Fibroblast of upper back skin (primary cell): ENCODE measurements at regions not wholly inside any gene's neighbourhood (a gene's known extent, or its start where the extent isn't known, plus 50 kb on each side); places are given as distances from the start of the nearest gene placed in this dataset.
A peak's percentile ranks its signal among the peaks of the same experiment; 100 is the strongest.

Experiments
- DNase-seq: peaks from one replicate; pipeline ENCODE4 v3.0.0-alpha.2; 2013

DNA sequence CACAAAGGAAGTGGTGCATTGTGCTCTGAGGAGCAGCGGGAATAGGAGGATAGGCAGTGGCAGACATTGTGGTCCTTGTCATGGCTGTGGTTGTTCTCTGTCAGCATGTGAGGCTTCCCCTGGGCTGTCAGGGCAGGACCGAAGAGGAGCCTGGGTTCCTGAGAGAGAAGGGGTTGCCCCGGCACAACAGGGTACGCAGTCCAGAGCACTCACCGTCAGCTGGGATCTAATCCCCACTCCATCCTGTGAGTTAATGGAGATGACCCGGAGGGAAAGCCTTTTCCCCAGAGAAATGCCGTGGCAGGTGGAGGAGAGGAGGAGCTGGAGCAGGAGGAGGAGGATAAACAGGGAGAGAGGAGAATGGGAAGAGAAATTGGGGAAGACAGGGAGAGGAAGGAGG lies 396.7 kb upstream of the HS6ST1 start:
- no peak for DNase-seq

DNA sequence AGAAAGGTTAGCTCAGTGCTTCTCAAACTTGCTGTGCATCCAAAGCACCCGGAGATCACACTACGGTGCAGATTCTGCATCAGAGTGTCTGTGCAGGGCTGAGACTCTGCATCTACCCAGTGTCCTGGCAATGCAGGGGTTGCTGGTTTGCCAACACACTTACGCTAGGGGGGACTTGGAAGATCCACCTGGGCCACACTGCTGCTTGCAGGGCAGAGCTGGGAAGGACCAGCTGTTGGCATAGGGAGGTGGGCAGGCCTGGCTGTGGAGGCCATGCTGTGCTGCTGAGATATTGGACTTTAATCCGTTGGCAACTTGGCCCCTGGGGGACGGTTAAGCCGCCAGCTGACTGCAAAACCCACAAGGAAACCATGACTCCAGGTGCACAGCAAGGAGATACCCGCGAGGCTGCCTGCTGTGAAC lies 397.6 kb upstream of the HS6ST1 start:
- DNase-seq, result no peak

DNA sequence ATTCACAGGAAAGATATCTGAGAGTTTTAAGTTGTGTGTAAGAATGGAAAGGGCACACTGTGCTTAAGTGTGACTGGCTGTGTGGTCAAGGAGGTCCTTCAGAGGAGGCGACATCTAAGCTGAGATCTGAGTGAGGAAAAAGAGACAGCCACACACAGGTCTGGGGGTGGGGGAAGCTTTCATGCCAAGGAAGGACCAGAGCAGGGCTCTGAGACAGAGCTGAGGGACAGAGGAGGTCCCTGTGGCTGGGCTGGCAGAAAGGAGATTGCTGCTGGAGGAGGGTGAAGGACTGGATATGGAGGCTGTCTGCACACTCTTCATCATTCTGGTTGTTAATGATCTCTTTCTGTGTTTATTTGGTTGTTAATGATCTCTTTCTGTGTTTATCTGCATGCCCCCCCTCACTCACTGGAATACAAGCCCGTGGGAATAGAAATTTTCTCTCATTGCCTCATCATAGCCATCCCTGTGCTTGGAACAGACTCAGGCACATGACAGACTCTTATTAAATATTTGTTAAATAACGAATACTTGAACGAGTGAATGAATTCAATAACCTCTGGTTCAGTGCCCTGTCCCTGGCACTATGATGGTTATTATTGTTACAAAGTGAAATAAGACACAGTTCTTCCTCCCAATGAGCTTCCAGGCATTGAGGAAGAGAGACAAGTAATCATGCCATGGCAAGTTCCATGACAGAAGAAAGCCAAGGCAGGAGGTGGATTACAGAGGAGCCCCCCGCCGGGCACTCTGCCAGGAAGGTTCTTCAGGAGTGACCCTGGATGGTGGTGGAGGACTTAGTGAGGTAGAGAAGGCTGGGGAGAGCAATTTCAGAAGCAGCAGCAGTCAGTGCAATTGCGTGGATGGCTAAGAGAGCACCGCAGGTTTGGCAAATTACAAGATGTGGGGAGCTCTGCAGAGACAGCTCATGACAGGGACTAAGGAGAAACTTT lies 399.4 kb upstream of the HS6ST1 start:
- DNase-seq, result no peak

DNA sequence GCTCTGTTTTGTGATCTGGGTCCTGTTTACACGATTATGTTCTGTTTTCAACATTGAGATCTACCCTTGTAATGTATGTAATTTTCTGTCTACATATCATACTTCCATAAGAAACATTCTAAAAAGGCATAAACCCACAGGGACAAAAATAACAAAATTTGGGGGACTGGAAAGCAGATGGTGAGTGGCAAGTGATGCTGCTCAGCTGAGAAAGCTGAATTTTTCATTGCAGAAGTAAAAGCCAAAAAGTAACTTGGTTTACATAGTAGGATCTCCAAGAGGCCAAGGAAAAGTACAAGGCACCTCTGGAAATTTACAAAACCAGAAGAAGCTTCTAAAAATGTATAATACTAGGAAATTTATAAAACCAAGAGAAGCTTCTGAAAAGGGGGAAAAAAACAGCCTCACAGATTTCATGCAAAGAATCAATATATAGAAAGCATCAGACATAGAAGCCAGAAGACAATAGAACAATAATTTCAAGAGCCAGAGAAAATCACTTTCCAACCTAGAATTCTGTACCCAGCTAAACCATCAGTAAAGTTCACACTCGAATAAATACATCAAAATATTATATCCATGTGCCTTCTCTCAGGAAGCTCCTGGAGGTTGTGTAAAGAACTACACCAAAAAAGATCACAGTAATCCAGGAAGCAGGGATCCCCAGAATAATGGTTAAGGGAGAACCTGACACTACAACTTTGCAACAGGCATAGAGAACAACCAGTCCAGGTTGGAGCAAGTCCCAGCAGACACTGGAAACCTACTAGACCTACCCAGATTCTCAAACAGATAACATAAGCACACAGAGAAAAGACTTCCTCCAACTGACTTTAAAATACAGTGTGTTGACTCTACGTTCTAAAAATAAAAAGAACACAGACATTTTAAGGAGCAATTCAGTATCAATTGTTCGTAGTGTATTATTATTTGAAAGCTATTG lies 401.7 kb upstream of the HS6ST1 start:
- no peak for DNase-seq

DNA sequence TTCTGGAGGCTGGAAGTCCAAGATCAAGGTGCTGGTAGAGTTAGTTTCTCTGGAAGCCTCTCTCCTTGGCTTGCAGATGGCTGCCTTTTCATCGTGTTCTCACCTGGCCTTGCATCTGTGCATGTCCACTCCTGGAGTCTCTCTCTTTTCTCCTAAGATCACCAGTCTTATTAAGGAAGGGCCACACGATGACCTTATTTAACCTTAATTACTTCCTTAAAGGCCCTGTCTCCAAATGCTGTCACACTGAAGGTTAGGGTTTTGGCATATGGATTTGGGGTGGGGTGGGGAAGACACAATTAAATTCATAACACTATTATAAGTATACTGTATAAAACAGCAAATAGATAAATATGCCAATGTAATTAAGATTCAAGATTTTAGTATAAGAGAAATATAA lies 402.4 kb upstream of the HS6ST1 start:
- no peak for DNase-seq

DNA sequence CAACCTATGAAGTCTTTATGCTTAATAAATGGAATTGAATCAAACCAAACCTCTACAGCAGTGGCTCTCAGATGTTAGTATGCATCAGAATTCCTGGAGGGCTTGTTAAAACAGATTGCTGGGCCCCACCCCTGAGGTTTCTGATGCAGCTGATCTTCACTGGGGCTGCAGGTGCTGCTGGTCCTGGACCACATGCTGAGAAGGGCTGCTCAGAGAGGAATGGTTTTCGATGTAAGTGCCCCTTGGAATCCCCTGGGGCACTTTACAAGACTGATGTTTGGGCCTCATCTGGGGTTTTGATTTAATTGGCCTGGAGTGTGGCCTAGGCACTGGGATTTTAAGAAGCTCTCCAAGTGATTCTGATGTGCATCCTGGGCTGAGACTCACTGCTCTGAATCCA lies 403.8 kb upstream of the HS6ST1 start:
- DNase-seq, result no peak

DNA sequence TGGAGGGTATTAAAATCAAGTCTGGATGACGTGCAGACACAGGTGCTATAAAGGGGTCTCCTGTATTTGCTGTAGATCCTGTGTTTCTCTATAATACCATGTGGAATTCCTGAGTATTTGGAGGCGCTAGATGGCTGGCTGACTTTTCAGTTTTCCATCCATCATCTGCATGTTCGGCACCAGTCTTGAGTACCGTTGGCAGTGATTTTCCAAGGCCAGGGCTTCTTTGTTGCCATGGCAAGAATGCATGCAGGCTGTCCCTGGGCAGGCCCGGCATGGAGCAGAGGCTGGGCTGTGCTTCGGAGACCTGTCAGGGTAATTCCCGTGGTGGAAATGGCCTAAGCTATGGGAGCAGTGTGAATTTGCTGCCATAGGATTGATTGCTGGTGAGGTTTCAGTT lies 405.9 kb upstream of the HS6ST1 start:
- DNase-seq, result no peak

DNA sequence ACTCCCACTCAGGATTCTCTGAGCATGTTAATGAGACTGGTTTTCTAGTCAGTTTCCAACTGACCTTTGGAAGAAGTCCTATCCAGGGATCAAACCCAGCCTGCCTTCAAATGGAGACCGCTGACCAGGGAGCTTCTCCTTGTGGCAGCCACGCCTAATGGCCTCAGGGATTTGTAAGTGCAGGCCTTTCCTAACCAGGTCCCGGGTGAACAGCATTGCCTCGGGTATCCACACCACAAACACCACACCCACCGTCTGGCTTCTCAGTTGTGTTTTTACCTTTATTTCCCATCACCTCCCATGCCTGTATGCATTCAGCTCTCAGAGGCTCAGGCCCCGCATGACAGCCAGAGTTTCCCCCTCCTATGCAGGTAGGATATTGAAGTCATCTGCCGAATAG lies 406.3 kb upstream of the HS6ST1 start:
- DNase-seq, result no peak

DNA sequence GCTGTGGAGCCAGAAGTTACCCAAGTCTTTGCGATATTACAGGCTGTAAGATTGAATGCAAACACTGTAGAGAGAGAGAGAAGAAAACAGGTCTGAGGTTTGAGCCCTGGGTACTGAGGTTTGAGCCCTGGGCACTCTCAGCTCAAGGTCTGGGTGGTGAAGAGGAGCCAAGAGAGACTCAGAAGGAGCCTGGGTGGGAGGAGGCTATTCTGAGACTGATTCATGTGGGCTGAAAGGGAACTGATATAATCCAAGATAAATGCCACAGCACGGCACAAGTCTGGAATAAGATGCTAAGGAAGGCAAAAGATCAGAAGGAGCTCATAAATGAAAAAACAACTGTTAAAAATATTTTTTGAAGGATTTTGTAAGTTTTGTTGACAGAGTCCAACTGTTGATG lies 407.6 kb upstream of the HS6ST1 start:
- DNase-seq, result peak; percentile 9

DNA sequence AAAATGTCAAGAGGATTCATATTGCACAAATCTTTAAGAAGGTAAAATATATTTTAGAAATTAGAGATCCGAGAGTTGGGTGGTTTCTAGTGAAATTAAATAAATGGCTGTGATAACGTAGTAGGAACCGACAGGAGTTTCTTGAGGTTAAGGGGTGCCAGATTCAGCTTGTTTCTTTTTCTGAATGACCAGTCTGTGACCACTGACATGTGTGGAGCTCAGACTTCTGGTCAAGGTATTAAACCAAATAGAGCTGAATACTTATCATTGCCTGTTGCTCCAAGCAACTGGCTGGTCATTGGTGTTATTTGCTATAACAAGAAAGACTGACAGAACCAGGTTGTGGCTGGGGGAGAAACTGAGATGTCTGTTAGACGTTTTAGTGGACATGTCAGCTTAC lies 408.2 kb upstream of the HS6ST1 start:
- no peak for DNase-seq

DNA sequence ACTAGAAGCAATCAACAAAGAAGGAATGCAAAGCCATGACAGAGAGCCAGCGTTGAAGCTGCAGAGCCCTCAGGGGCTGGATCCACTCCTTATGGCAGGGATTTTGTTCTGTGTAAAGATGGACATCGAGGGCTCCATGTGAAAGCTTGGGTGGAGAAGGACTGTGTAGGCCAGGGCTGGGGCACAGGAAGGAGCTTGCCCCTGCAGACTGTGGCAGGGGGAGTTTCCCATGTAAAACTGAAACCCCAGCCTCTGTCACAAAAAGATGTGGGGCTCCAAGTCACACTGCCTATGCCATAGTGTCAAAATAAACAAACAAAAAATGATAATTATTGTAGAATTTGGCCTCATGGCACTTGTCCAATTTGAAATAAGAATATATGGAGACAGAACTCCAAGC lies 408.7 kb upstream of the HS6ST1 start:
- DNase-seq, result no peak

DNA sequence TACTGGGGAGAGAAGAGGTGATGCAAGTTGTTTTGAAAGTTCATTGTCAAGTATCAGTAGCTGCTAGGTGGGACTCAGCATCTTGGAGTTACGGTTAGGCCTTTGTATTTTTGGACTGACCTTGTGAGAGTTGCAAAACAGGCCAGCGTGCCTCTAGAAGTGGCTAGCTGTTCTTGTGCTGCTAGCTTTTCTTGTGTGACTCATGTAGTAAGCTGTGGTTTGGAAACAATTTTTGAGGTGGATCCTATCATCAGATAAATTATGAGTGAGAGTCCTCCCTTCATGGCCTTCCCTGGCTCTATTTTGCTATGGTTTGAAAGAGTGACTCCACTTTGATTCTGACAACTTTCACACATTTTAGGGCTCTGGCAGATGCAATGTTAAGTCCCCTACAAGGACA lies 409.2 kb upstream of the HS6ST1 start:
- DNase-seq, result peak; percentile 95

DNA sequence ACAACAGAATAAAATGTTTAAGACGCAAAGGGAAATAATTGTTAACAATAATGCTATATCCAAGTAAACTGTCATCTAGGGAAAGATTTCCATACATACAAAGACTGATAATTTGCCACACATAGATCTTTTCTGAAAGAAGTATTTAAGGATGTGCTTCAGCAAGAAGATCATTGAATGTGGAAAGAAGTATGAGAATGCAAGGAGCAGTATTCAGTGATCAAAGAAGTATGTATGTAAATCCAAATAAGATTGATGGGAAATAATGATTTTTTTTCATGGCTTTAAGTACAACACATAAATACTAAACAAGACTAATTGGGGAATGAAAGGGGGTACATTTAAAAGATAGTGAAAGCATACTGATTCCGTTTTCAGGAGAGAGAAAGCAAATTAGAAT lies 410.4 kb upstream of the HS6ST1 start:
- no peak for DNase-seq

DNA sequence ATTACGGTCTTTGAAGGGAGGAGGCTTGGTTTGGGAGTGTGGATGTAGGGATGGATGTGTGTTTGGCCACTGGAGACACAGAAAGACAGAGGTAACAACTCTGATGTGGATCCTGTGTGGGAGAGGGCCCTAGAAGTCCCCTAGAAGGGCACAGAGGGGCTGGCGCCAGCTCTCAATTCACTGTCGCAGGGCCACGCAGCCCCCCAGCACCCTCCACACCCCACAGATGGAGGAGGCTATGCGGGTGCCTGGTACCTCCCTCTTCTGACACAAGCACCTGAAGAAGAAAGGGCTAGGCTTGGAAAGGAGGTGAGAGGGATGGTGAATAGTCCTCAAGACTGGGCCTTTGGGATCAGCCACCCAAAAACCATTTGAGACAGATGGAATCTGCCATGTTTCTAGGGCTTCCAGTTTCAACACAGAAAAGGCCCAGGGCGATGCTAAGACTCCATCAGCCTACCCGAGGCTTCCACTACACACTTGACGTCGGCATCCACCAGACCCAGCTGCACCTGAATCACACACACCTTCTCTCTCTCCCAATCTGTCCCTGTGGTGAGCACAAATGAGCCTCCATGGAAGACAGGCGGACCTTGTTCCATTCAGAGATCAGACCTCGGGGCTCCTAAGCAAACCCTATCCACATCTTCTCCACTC lies 413.5 kb upstream of the HS6ST1 start:
- no peak for DNase-seq

DNA sequence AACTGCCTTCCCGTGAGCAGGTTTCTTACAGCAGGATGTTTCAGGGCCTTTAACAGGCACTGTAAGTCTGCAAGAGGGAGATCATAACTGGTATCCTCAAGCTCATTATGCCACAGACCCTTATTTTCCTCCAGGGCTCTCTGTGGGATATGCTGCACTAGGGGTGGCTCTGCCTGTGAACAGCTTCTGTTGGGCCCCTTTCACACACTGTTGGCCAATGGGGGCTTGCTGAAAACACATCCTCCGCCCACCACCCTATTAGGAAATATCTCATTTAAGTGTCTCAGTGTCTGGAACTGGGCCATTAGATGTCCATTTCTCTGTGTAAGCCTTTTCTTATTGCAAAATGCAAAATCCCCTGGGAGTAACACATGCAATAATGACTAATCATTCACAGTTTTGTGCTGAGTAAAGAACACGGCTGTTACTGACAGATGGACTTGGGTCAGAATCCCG lies 414.3 kb upstream of the HS6ST1 start:
- peak; percentile 98 for DNase-seq

DNA sequence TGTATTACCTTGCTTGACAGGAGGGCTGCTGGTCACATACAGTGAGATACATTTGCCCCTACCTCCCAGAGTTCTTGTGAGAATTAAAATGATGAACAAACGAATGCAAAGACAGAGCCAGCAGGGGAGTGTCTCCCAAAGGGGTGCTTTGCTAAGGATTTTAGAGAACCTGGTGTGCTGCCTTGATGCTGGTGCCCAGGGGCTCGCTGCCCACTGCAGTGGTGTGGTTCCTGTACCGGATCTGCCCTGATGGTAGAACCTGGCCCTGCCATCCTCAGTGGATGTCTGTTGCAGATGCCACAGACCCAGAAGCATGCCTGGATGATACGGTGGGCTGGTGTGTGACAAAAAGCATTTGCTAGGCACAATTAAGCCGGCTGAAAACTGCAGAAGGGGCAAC lies 414.8 kb upstream of the HS6ST1 start:
- DNase-seq, result no peak

DNA sequence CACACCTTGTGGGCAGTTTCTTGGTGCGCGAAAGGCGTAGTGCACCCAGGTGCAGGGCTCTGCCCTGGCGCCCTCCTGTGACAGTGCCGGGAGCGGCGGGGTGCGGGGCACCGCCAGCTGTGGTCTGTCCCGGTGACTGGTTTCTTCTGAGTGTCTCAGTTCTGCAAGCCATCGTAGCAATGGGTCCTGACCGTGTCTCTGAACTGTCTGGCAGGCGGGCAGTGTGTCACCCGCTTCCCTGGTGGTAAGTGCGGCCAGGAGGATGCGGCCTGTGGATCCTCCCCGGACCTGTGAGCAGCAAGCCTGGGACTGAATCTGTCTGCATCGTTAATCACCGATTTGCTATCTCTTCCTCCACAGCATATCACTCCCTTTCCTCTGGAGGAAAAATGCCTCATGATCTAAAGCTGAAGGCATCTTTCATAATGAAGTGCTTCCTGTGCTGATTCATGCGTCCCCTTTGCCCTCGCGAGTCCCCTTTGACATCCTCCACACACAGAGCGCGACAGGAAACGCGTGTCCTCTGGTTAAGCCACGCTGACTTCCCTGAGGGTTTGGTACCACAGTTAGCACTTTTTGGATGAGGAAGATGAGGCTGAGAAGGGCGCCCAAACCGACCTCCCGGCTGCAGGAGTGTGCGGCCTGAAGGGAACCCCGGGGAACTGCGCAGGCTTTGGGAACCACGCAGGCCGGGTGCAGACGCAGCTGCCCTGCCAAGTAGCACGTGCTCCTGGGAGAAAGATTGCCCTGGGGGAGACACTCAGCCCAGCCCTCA lies 416.0 kb upstream of the HS6ST1 start:
- peak; percentile 54 for DNase-seq

DNA sequence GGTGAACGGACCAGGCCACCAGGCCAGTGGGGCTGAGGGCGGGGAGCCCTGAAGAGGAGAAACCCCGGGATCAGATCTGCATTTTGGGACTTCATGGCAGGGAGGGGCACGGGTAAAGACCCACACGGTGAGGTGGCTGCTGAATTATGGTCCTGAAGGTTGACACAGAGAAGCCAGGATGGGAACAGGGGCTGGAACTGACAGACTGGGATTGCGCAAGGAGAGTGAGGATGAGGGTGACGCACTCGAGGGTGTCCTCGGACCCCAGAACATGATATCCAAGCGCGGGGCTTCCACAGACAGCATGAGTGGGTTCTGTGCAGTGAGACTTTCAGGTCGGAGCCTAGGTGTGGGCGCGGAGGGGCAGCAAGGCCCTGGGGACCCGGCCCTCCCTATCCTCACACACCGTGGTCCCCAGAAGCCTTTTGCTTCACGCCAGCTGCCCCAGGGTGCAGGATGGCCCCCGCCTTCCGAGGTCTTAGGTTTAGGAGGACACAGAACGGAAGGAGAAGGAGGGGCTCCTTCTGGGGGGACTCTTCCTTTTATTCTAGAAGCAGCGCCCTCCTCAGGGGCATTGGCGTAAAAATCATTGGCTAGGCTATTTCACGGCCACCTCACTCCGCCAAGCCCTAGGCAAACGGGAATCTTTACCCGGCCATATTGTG lies 416.8 kb upstream of the HS6ST1 start:
- DNase-seq, result no peak

DNA sequence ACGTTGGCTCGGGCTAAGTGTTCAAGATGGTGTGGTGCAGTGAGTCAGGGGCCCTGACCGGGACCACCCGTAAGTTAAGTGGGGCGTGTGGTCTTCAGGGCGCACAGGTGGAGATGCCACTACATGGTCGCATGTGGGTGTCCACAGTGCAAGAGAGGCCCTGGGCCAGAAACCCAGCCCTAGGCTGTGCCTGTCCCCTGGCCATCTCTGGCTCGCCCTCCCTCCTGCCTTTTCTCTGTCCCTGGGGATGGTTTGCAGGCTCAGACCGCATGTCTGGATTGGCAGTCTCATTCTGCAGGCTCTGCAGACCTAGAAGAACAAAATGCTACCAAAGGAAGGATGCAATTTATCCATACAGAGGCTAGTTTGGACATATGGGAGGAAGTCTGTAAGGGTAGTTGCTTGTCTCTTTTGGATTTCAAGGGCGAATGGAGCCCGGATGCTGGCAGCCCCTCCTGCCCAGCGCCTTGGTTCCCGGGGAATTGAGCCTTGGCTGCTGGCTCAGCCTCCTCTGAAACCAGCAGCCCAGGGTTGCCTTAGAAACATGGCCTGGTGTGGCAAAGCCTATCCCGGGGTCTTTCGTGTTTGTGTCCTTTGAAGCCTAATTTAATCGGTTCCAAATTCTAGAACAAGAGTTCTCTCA lies 417.5 kb upstream of the HS6ST1 start:
- peak; percentile 11 for DNase-seq

DNA sequence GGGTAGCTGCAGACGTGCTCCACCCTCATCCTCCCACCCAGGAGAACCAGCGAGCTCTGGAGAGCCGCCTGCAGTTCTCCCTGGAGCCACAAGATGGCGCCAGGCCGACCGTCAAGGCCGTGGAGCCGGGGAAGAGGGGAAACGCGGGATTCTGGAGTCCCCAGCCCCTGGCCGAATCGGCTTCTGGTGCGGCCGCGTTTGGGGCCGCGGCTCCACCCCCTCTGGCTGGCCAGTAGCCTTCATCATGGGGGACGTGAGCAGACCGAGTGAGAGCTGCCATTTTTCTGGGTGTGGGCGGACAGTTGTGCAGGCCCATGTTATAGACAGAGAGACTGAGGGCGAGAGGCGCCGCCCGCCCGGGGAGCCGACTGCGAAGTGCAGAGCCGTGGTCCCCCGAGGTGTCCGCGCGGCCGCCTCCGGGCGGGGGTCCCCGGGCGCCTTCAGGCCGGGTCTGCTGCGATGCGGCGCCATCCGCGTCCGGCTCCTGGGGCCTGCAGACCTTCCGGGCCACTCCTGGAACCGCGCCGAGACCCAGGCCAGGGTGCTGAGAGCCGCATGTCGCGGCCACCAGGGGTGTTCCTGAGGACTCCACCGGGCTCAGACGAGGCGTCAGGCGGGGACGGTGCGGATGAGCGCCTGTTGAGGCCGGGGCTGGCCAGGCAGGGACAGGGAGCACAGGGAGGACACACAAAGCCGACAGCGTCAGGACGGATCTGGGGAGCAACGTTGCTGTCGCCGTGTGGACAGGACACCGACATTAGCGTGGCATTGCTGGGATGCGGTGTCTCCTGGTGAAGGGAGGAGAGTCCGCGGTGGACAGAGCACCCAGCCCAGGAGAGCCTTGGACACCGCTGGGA lies 418.2 kb upstream of the HS6ST1 start:
- peak; percentile 76 for DNase-seq

DNA sequence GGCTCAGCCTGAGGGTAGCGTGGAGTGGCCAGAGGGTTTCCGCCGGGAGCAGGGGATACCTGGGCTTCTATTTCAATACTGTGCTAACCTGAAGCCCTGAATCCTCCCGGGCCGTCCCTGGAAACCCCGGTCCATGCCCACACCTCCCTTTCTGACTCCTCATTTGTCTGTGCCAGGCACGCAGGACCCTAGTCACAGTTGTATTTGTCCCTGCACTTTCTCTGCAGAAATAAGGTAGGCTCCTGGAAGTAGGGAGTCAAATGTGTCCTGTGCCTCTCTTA lies 418.8 kb upstream of the HS6ST1 start:
- DNase-seq, result no peak
